ENCODE measurements at regions not wholly inside any gene's neighbourhood (a gene's known extent, or its start where the extent isn't known, plus 50 kb on each side); places are given as distances from the start of the nearest gene placed in this dataset.

GRCh38 chr2:120539424-120539936 is 193.5 kb downstream of the INHBB start:
- Histone ChIP-seq H3K4me1 (peaks cover 10 to 19% of the 10 kb centered on the region in 2 donors), H3K27me3 (no peaks in the 10 kb centered on the region), H3K4me3 (no peak overlapping the region), H3K27ac (no peak overlapping the region), H3K9me3 (no peaks in the 10 kb centered on the region), H3K36me3 (no peaks in the 10 kb centered on the region)
- TF ChIP-seq CTCF (IDR thresholded peaks at IDR 0.05) = no peak
- DNase-seq (ENCODE audit: low spot score in 2 of 2) = no peak
- intact Hi-C loops (cut with DNase I) = no loop called here

GRCh38 chr2:120539937-120540718 is 194.2 kb downstream of the INHBB start:
- TF ChIP-seq CTCF (IDR thresholded peaks at IDR 0.05) = no peak
- Histone ChIP-seq H3K36me3 (no peaks in the 10 kb centered on the region), H3K4me1 (peaks cover 10 to 19% of the 10 kb centered on the region in 2 donors), H3K9me3 (no peaks in the 10 kb centered on the region), H3K27ac (peak overlapping the region; percentile 9 to 43), H3K27me3 (no peaks in the 10 kb centered on the region), H3K4me3 (peak overlapping the region in 1 of 2 donors; percentile 2)
- DNase-seq (ENCODE audit: low spot score in 2 of 2) = peak; percentile 59 to 96
- intact Hi-C loops (cut with DNase I) = loop anchor here (1.0 to 10.0 kb wide), 4 partner anchors 26 to 372 kb away; partner anchors contain the start of gene TMEM185B

- intact Hi-C loops (cut with DNase I) = loop anchor here (1.0 to 10.0 kb wide), 4 partner anchors 25 to 371 kb away; partner anchors contain the start of gene TMEM185B
- Histone ChIP-seq H3K27me3 (no peaks in the 10 kb centered on the region), H3K4me3 (peak overlapping the region in 1 of 2 donors; percentile 2), H3K27ac (peak overlapping the region; percentile 9 to 43), H3K4me1 (peaks cover 10 to 19% of the 10 kb centered on the region in 2 donors), H3K36me3 (no peaks in the 10 kb centered on the region), H3K9me3 (no peaks in the 10 kb centered on the region)
- TF ChIP-seq CTCF (IDR thresholded peaks at IDR 0.05) = no peak
- DNase-seq (ENCODE audit: low spot score in 2 of 2) = no peak
Observed at GRCh38 chr2:120540719-120541552, 194.7 kb upstream of the GLI2 start.

- H3K9me3 ChIP-seq = no peaks in the 10 kb centered on the region
- intact Hi-C loops (cut with DNase I) = loop anchor here (5.0 to 10.0 kb wide), 2 partner anchors 317 to 371 kb away; partner anchors contain the start of gene TMEM185B
- TF ChIP-seq CTCF (IDR thresholded peaks at IDR 0.05) = no peak
- no peak for DNase-seq (ENCODE audit: low spot score in 2 of 2)
- no peaks in the 10 kb centered on the region for H3K27me3 ChIP-seq
- H3K36me3 ChIP-seq = no peaks in the 10 kb centered on the region
- H3K27ac ChIP-seq = no peak overlapping the region
- H3K4me1 ChIP-seq = peaks cover 10 to 19% of the 10 kb centered on the region in 2 donors
- H3K4me3 ChIP-seq = no peak overlapping the region
Observed at GRCh38 chr2:120541553-120541932, 194.1 kb upstream of the GLI2 start.

GRCh38 chr2:120541972-120542670 is 193.5 kb upstream of the GLI2 start:
- Histone ChIP-seq H3K27me3 (no peaks in the 10 kb centered on the region), H3K36me3 (no peaks in the 10 kb centered on the region), H3K27ac (no peak overlapping the region), H3K4me1 (peaks cover 10 to 19% of the 10 kb centered on the region in 2 donors), H3K9me3 (no peaks in the 10 kb centered on the region), H3K4me3 (no peak overlapping the region)
- no peak for TF ChIP-seq CTCF (IDR thresholded peaks at IDR 0.05)
- no peak for DNase-seq (ENCODE audit: low spot score in 2 of 2)
- intact Hi-C loops (cut with DNase I) = loop anchor here (5.0 to 10.0 kb wide), 2 partner anchors 317 to 370 kb away; partner anchors contain the start of gene TMEM185B

Measured in ascending aorta (tissue), 2 donors.